A549 (cell line): ENCODE measurements at regions not wholly inside any gene's neighbourhood (a gene's known extent, or its start where the extent isn't known, plus 50 kb on each side); places are given as distances from the start of the nearest gene placed in this dataset.
A peak's percentile ranks its signal among the peaks of the same experiment; 100 is the strongest.
"Not testable (repeated sequence)": the region's sequence is repeated elsewhere in the genome, so short reads cannot be mapped to it uniquely, and the experiment has no call there.

Experiments used
- ATAC-seq, 2 experiments: fragments of 200-7000 bp in 1 of 2; fragments of >200 bp in 1 of 2; cut with Nextera tagmentation in 1 of 2; cut with Tn5 transposase in 1 of 2; 3 replicates each; pipeline versions ENCODE4 v1.8.0 to v1.9.1; 2018 to 2020; ENCODE audit warnings: mild to moderate bottlenecking in 1 of 2, moderate library complexity in 1 of 2
- CTCF ChIA-PET: fragments of 300-600 bp; sonication (Branson Sonifier 250); formaldehyde crosslinking; extraction: SDS; loops from one replicate; lab custom pipeline; 2021; ENCODE audit warnings: antibody characterized with exemption, inconsistent platforms; lab: Yijun Ruan, JAX
- POLR2A ChIA-PET: fragments of 350-600 bp; formaldehyde crosslinking; extraction: SDS; loops from one replicate; lab custom pipeline; 2021; ENCODE audit warnings: antibody characterized with exemption, inconsistent platforms; lab: Yijun Ruan, JAX
- DNase-seq, 2 experiments: peaks; one replicate each; pipeline versions ENCODE4 v3.0.0 to v3.0.0-alpha.2; 2011 to 2016; ENCODE audit warnings: low read depth in 1 of 2, low spot score in 1 of 2
- FAIRE-seq: peaks from 2 replicates; lab custom pipeline; 2011; peaks lifted over from hg19 to GRCh38; lab: Jason Lieb, UNC
- H3K27ac ChIP-seq, 2 experiments: fragments of >200 bp; sonication (Bioruptor Twin); formaldehyde crosslinking; 3 replicates each; pipeline ENCODE4 v1.5.1; 2016 to 2017
- H3K4me1 ChIP-seq: fragments of >200 bp; sonication (Bioruptor Twin); formaldehyde crosslinking; 3 replicates; pipeline ENCODE4 v1.6.1; 2016
- H3K4me2 ChIP-seq: fragments of >200 bp; sonication (Bioruptor Twin); formaldehyde crosslinking; 3 replicates; pipeline ENCODE4 v1.6.1; 2016
- H3K4me3 ChIP-seq: fragments of >200 bp; sonication (Bioruptor Twin); formaldehyde crosslinking; 3 replicates; pipeline ENCODE4 v1.5.1; 2016
- H3K9me3 ChIP-seq: fragments of >200 bp; sonication (Bioruptor Twin); formaldehyde crosslinking; 3 replicates; pipeline ENCODE4 v1.6.1; 2016
- BCL3 ChIP-seq: fragments of >200 bp; sonication (Bioruptor Twin); formaldehyde crosslinking; IDR thresholded peaks from 3 replicates; pipeline ENCODE4 v1.6.1; 2016
- CBX8 ChIP-seq: fragments of 200-600 bp; sonication (generic); IDR thresholded peaks from 2 replicates; pipeline ENCODE4 v1.6.1; 2016
- CHD4 ChIP-seq: fragments of 200-600 bp; sonication (generic); IDR thresholded peaks from 2 replicates; pipeline ENCODE4 v1.6.1; 2016; ENCODE audit warnings: antibody characterized with exemption, mild to moderate bottlenecking, borderline replicate concordance
- EHF ChIP-seq: fragments of 250-450 bp; sonication (Bioruptor Pico); IDR thresholded peaks from 2 replicates; pipeline ENCODE4 v1.5.0; 2020; ENCODE audit warnings: mild to moderate bottlenecking
- ESRRA ChIP-seq: fragments of 150-350 bp; IDR thresholded peaks from 2 replicates; pipeline ENCODE4 v1.6.1; 2014; ENCODE audit warnings: mild to moderate bottlenecking, low read length, borderline replicate concordance
- FOSB ChIP-seq: fragments of 250-450 bp; sonication (Bioruptor Pico); IDR thresholded peaks from 2 replicates; pipeline ENCODE4 v1.5.0; 2020; ENCODE audit warnings: mild to moderate bottlenecking, moderate library complexity
- HES2 ChIP-seq: fragments of >200 bp; sonication (Bioruptor Twin); formaldehyde crosslinking; IDR thresholded peaks from 2 replicates; pipeline ENCODE4 v1.6.1; 2016
- HEYL ChIP-seq: fragments of 250-450 bp; sonication (Bioruptor Pico); IDR thresholded peaks from 2 replicates; pipeline ENCODE4 v1.8.0; 2021; ENCODE audit warnings: mild to moderate bottlenecking, moderate library complexity
- HMGXB4 ChIP-seq: fragments of 250-450 bp; sonication (Bioruptor Pico); IDR thresholded peaks from 2 replicates; pipeline ENCODE4 v1.5.0; 2021; ENCODE audit warnings: mild to moderate bottlenecking, moderate library complexity, borderline replicate concordance
- HOXA7 ChIP-seq: fragments of 250-450 bp; sonication (Bioruptor Pico); IDR thresholded peaks from 2 replicates; pipeline ENCODE4 v1.5.0; 2020; ENCODE audit warnings: mild to moderate bottlenecking, moderate library complexity
- MAFK ChIP-seq: fragments of 450-650 bp; IDR thresholded peaks from 2 replicates; pipeline ENCODE4 v1.6.1; 2014; ENCODE audit not compliant: partially characterized antibody
- NPAS2 ChIP-seq: fragments of 250-450 bp; sonication (Bioruptor Pico); IDR thresholded peaks from 2 replicates; pipeline ENCODE4 v1.8.0; 2022; ENCODE audit warnings: mild to moderate bottlenecking, moderate library complexity, borderline replicate concordance
- POLR2AphosphoS2 ChIP-seq: conservative IDR thresholded peaks from 2 replicates; pipeline ENCODE4 v1.6.1; 2012; ENCODE audit warnings: low read length, improper control_type of control experiment, inconsistent platforms
- RCOR1 ChIP-seq: fragments of 150-350 bp; IDR thresholded peaks from 2 replicates; pipeline ENCODE4 v1.6.1; 2014; ENCODE audit warnings: antibody characterized with exemption, low read length, low read depth
- TP53 ChIP-seq: fragments of 250-450 bp; sonication (Bioruptor Pico); IDR thresholded peaks from 2 replicates; pipeline ENCODE4 v1.5.0; 2021; ENCODE audit warnings: mild to moderate bottlenecking, moderate library complexity
- ZNF302 ChIP-seq: fragments of 250-450 bp; sonication (Bioruptor Pico); IDR thresholded peaks from 2 replicates; pipeline ENCODE4 v1.9.0; 2021; ENCODE audit warnings: inconsistent platforms, mild to moderate bottlenecking, moderate library complexity
- ZSCAN20 ChIP-seq: fragments of 250-450 bp; sonication (Bioruptor Pico); IDR thresholded peaks from 2 replicates; pipeline ENCODE4 v1.8.0; 2022; ENCODE audit warnings: mild to moderate bottlenecking, moderate library complexity
- WGBS: methylation state at CpG from one replicate; pipeline ENCODE4 v1.1.6; 2017; ENCODE audit errors: missing lambda C conversion rate; 5-methylcytosine and 5-hydroxymethylcytosine counted together

GRCh38 chr4:103853146-103853545 lies 133.4 kb upstream of the TACR3 start:
- FAIRE-seq (no peak), ATAC-seq (no peak), DNase-seq (no peak)
- no peak overlapping the region for H3K27ac ChIP-seq
- POLR2A ChIA-PET = no interaction called here
- no peak overlapping the region for H3K4me3 ChIP-seq
- CTCF ChIA-PET = no interaction called here
- H3K4me2 ChIP-seq = no peak overlapping the region
- no peaks in the 10 kb centered on the region for H3K4me1 ChIP-seq
- no peak for TF ChIP-seq HOXA7 (CRISPR knock-in tag)
- 39% methylated on average over 3 of the region's 3 CpGs for WGBS
- H3K9me3 ChIP-seq = no peaks in the 10 kb centered on the region

GRCh38 chr4:103845075-103845474 lies 125.3 kb upstream of the TACR3 start:
- TF ChIP-seq ZSCAN20 (CRISPR knock-in tag) = no peak
- TF ChIP-seq EHF (CRISPR knock-in tag) = no peak
- no peak for TF ChIP-seq ZNF302
- TF ChIP-seq MAFK = peak; percentile 66
- no peak for TF ChIP-seq RCOR1
- H3K4me3 ChIP-seq = no peak overlapping the region
- no peak for DNase-seq
- no peaks in the 10 kb centered on the region for H3K9me3 ChIP-seq
- H3K4me1 ChIP-seq = no peaks in the 10 kb centered on the region
- ChIA-PET CTCF (no interaction called here), POLR2A (no interaction called here)
- H3K27ac ChIP-seq = no peak overlapping the region
- FAIRE-seq = no peak
- no peak for ATAC-seq
- H3K4me2 ChIP-seq = no peak overlapping the region

GRCh38 chr4:103842637-103843239 lies 123.0 kb upstream of the TACR3 start:
- Histone ChIP-seq H3K4me1 (no peaks in the 10 kb centered on the region), H3K27ac (no peak overlapping the region), H3K4me3 (no peak overlapping the region), H3K4me2 (no peak overlapping the region), H3K9me3 (no peaks in the 10 kb centered on the region)
- POLR2A ChIA-PET = no interaction called here
- CTCF ChIA-PET = no interaction called here
- WGBS = 8% methylated on average over 5 of the region's 5 CpGs
- TF ChIP-seq POLR2AphosphoS2 (no peak), FOSB (CRISPR knock-in tag) (no peak), NPAS2 (no peak), TP53 (CRISPR knock-in tag) (no peak), HMGXB4 (CRISPR knock-in tag) (no peak), EHF (CRISPR knock-in tag) (no peak), CBX8 (no peak)
- DNase-seq (no peak), ATAC-seq (no peak), FAIRE-seq (no peak)

GRCh38 chr4:103842076-103842475 lies 122.3 kb upstream of the TACR3 start:
- ATAC-seq = no peak
- Histone ChIP-seq H3K4me1 (no peaks in the 10 kb centered on the region), H3K9me3 (no peaks in the 10 kb centered on the region), H3K4me3 (no peak overlapping the region), H3K4me2 (no peak overlapping the region), H3K27ac (no peak overlapping the region)
- ChIA-PET CTCF (no interaction called here), POLR2A (no interaction called here)
- no peak for FAIRE-seq
- 5% methylated on average over 1 of the region's 1 CpG for WGBS
- TF ChIP-seq NPAS2 (no peak), HES2 (no peak), CHD4 (no peak), ESRRA (no peak), EHF (CRISPR knock-in tag) (no peak), POLR2AphosphoS2 (no peak), HEYL (CRISPR knock-in tag) (no peak), BCL3 (no peak)
- no peak for DNase-seq

GRCh38 chr4:103810308-103810707 lies 90.5 kb upstream of the TACR3 start:
- H3K4me3 ChIP-seq, CTCF ChIA-PET, H3K27ac ChIP-seq, H3K9me3 ChIP-seq, H3K4me2 ChIP-seq, DNase-seq, FAIRE-seq, ATAC-seq, H3K4me1 ChIP-seq, POLR2A ChIA-PET: not testable (repeated sequence)
- WGBS = 17% methylated on average over 3 of the region's 5 CpGs
